NCI-H128 (cell line): ENCODE measurements at regions not wholly inside any gene's neighbourhood (a gene's known extent, or its start where the extent isn't known, plus 50 kb on each side); places are given as distances from the start of the nearest gene placed in this dataset.
"Not testable (repeated sequence)": the region's sequence is repeated elsewhere in the genome, so short reads cannot be mapped to it uniquely, and the experiment has no call there.

Experiments used
- DNase-seq: peaks from one replicate; lab custom pipeline; 2025; ENCODE audit not compliant: unreplicated experiment; lab: John Stamatoyannopoulos, UW

- DNase-seq, result no peak
Observed at GRCh38 chr1:177732178-177732577, 237.7 kb downstream of the SEC16B start.

- no peak for DNase-seq
Observed at GRCh38 chr1:177729646-177730045, 240.2 kb downstream of the SEC16B start.

- no peak for DNase-seq
Observed at GRCh38 chr1:177723533-177723932, 246.3 kb downstream of the SEC16B start.

DNA sequence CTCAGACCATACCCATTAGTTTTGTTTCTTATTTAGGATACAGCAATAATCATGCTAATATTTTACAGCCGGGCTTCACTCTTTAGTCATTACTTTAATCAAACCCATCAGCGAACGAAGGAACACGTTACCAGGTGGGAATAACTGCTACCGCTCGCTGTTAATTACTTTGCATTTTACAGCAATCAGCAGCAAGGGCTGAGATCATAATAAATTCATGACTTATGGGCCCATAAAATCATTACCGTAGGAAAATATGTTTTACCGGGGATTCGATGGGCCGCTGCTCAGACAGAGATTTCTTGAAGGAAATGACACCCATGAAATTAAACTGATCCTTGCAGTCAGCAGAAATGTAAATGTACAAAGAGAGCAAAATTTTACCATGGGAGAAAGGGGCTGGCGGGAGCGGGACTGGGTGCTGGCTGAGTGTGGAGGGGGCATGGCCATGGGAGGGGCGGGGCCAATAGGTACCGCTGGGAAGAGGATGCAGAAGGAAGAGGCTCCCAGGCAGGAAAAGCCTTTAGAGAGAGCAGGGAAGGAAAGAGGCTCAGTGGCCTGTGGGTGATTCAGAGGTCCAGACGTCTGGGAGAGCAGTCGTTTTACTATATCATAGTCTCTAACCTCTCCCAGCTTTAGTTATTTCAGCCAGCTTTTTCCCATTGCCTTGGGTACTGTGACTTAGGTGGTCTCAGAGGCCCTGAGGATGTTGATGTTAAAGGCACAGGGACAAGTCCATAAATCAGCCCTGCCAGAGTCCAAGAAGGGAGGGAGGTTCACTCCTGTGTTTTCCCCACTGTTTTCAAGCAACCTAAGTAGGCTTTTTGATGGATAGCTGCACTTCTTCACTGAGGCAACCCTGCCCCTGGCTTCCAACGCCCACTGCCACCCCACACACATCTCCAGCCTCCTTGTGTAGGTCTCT is 258.9 kb downstream of the SEC16B start:
- no peak for DNase-seq

GRCh38 chr1:177708406-177708805 is 261.5 kb downstream of the SEC16B start:
- no peak for DNase-seq

- no peak for DNase-seq
Observed at GRCh38 chr1:177706977-177707376, 262.9 kb downstream of the SEC16B start.

DNA sequence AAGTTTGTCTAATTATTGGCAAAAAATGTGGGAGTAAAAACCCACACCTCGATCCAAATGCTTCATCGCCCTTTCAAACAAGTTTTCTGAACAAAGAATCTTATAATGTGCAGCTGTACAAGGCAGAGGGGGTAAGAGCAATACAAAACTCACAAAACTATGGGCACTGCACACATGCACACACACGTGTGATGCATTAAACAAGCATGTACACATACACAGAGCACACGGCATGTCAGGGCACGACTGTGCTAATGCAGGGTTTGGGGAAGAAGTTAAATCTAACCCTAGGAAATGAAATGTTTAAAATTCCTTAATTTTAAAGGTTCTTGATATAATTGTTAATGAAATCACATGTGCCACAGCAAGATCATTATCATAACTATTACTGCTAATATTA is 264.0 kb downstream of the SEC16B start:
- DNase-seq, result no peak

- DNase-seq, result no peak
Observed at GRCh38 chr1:177703888-177704446, 265.9 kb downstream of the SEC16B start.

DNA sequence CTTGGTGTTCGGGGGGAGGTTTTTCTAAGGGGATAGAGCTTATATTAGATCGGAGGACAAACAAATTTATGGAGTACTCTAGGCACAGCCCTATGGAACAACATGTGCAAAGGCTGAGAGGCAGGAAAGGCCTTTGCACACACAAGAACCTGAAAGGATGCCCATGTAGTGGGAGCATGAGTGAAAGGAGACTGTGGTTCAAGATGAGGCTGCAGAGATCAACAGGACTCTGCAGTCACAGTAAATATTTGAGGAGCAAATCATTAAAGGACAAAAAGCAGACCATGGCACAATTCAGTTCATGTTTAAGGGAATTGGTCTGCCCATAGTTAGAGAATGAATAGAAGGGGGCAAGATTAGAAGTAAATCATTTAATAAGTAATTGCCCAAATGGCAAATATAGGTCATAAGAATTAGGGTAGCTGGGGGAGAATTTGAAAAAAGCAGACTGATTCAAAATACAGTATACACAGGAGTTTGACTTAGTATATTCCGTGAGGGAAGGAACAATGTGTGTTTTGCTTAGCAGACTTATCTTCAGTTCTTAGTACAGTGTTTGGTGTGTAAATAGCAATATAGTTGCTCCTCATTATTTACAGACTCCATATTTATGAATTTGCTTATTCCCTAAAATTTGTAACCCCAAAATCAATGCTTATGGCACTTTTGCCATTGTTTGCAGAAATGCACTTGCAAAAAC is 268.1 kb downstream of the SEC16B start:
- no peak for DNase-seq

DNA sequence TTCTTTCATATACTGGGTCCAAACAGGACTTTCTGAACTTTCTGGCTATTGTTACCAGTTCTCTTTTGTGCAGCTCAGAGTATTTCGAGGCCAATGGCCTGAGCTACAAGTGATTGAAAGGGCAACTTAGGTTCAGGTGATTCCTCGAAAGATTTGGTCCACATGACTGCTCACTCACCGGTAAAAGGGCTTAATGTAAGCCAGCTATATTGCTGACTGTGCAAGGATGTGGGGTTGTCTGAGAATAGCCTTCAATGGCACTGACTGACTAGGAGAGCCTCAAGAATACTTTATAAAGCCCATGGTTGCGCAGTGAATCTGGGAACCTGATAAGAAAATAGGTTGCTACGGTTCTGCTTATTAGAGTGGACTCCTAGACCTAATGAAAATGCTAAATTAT is 269.0 kb downstream of the SEC16B start:
- DNase-seq, result no peak

- no peak for DNase-seq
Observed at GRCh38 chr1:177690996-177691395, 278.9 kb downstream of the SEC16B start.

DNA sequence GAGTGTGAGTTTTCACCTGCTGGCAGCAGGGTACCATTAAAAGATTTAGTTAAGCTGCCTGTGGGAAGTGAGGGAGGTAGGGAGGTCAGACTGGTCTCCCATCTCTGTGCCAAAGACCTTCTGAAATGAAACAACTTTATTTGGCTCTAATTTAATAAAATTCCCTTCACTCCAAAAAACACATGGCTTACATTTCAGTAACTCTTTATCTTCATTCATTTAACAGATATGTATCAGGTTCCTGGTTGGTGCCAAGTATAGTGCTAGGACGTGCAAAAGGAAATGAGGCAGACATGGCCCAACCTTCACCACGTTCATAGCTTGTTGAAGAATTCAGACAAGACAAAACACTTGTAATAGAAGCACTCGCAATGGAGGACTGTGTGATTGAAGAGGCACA is 282.3 kb downstream of the SEC16B start:
- no peak for DNase-seq

- no peak for DNase-seq
Observed at GRCh38 chr1:177686933-177687332, 282.9 kb downstream of the SEC16B start.

- DNase-seq, result no peak
Observed at GRCh38 chr1:177669161-177669560, 300.7 kb downstream of the SEC16B start.

- DNase-seq, result no peak
Observed at GRCh38 chr1:177665935-177666334, 303.9 kb downstream of the SEC16B start.

DNA sequence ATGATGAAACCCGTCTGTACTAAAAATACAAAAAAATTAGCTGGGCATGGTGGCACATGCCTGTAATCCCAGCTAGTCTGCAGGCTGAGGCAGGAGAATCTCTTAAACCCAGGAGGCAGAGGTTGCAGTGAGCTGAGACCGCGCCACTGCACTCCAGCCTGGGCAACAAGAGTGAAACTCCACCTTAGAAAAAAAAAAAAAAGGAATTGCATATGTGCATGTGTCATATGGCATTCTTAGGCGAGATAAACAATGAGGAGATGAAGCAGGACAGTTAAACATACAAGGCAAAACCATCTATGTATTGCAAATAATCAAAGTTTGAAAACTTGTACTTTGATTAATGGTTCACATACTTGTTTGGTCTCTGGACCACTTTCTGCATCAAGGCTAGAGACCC is 305.1 kb downstream of the SEC16B start:
- DNase-seq, result not testable (repeated sequence)

- DNase-seq, result no peak
Observed at GRCh38 chr1:177660188-177660587, 309.7 kb downstream of the SEC16B start.

DNA sequence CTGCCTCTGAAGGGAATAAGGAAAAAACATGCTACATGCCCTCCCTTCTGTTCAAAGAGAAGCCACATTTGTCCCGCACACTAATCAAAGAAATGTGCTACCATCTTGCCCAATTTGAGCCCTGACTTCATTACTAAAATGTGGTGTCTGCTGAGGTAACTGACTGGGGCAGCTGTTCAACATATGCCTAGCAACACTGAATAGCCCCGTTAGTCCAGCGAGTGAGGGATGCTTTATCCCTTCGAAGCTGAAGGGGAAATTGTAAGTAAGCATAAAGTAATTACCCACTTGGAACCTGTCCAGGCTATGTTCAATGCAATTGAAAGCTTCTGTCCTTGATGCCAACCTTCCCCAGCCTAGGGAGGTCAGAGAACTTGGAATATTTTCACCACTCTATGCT is 310.6 kb downstream of the SEC16B start:
- DNase-seq, result no peak

- DNase-seq, result no peak
Observed at GRCh38 chr1:177656598-177656997, 313.3 kb downstream of the SEC16B start.

DNA sequence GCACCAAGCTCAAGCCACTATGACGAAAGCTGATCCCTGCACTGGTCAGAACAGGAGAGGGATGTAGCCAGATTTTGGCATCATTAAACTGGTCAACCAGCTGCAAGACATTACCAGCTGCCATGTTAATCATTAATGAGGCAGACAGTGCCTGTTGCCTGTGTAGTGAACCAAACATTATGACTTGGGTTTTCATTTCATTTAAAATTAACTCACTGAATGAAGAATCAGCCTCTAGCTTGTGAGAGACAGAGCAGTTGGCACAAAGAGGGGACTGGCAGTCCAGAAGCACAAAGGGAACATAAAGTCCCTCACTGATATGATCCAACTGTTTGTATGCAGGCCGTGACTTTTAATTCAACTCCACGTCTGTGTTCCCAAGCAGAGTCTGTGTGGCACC is 318.9 kb downstream of the SEC16B start:
- no peak for DNase-seq

DNA sequence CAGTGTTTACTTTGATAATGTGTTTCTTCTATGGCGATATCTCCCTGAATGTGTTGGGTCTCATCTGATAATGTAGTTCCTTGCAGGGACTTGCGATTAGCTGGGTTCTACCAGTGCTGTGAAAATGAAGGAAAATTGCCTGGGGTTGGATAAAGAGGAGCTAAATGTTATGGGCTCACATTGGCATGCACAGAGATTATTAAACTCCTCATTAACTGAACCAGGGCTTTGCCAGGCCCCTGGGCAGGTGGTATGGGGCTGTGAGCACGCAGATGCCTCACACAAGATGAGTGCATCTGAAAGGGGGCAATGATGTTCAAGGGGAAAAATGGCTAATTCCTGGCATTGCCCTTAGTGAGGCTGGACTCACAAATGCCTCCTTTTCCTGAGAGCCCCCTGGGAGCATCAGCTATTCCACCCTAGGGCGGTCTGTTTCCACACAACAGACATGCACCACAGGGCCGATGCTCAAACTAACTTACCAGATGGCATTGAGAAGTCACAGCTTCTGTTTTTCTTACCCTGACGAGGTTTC is 321.1 kb downstream of the SEC16B start:
- DNase-seq, result no peak

DNA sequence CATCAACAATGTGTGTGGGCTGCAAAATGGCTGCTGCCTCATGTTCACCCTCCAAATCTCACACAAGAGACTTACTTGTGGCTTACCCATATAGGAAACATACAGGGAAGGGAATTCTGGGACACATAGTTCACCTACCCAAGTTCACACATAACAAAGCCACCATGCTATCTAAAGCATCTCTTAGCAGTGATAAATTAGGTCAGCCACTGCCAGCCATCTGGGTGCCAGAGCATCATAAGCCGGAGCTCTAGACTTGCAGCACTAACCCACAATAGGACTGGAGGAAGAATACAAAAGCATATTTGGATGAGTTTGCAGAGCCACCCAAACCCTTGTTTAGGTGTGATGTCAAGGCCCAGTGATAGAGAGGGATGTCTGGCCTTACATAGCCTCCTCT is 321.7 kb downstream of the SEC16B start:
- DNase-seq, result no peak
